SKM-1 treated with dmso at 0.1 percent for 144 hours (cell line): ENCODE measurements at regions not wholly inside any gene's neighbourhood (a gene's known extent, or its start where the extent isn't known, plus 50 kb on each side); places are given as distances from the start of the nearest gene placed in this dataset.

ENCODE experiments used
- DNase-seq: peaks from one replicate; lab custom pipeline; 2025; ENCODE audit not compliant: unreplicated experiment; lab: John Stamatoyannopoulos, UW

DNA sequence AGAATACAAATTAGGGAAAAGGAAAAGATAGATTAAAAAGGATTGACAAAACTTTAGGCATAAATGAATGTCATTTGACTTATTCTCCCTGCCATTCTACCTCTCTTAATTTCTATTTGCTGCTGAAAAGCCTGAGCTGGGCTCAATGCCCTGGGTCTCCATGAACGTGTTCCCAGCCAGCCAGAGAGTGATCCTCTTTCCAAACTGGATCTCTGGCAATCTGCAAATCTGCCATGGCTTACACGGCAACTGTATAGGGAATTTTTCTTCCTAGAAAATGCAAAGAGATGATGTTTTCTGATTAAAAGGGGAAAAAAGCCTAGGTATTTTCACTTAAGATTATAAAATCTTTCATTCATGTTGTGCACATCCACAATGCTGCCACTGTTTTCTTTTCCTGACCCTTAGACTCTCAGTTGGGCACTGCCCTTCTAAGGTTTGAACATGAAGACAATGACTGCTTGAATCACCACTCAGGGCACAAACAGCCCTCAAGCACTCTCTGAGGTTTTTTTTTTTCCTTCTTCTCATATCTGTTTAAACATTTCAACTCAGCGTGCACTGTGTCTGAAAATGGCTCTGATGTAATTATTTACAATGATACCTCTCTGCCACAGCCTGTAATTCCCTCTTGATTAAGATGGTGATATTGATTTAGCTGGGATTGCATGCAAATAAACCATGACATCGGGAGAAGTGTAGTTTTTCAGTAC, 60.3 kb downstream of the DACT1 start:
- no peak for DNase-seq

DNA sequence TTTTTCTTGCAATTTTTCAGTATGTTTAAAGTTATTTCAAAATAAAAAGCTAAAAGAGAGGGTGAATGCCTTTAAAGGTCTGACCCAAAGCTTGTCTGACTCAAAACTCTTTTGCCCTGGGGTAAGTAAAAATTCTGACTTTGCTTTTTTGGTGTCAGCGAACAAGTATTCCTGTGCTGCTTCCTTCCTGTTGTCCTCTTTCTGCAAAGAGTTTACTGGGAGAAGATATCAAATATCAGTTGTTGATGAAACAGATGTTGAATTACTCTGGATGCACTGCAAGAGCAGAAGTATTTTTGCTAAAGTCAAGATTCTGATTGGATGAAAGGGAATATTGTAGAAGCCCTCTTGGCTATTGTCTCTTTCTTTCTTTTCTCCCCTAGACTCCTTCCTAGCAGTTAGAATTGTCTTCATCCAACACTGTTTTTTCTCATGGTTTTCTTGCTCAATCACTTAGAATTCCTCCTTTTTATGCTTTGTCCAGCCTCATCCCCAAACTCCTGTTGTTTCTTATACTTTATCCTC, 62.0 kb downstream of the DACT1 start:
- no peak for DNase-seq

DNA sequence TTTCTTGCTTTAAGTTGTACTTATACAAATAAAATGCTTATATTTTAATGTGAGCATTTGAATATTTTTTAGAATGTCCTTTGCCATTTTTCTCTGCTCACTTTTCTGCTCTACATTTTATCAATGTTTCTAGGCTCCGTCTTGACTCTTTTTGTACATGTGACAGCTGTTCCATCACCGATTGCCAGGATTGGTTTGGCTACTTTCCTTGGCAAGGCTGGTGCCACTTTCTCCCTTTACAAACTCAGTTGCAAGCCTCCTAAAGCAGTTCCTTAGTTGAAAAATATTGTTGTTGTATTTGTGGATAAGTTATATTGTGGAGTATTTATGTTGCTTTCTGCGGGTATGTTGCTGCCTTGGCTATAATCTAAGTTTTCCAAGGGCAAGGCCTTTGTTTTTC, 63.4 kb downstream of the DACT1 start:
- no peak for DNase-seq

DNA sequence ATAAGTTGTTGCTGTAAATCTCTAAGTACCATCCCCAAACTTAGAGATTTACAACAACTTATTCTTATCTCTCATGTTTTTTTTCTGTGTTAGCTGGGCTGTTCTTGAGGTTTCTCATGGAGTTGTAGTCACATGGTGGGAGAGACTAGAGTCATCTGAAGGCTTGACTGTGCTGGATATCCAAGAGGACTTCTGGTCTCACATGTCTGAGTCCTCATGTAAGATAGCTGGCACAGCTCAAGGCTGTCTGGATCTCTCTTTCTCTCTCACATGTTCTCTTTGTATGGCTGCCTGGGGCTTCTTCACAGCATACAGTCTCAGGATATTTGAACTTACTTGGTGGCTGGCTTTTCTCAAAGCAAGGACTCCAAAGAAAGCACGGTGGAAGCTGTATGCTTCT, 63.8 kb downstream of the DACT1 start:
- no peak for DNase-seq

DNA sequence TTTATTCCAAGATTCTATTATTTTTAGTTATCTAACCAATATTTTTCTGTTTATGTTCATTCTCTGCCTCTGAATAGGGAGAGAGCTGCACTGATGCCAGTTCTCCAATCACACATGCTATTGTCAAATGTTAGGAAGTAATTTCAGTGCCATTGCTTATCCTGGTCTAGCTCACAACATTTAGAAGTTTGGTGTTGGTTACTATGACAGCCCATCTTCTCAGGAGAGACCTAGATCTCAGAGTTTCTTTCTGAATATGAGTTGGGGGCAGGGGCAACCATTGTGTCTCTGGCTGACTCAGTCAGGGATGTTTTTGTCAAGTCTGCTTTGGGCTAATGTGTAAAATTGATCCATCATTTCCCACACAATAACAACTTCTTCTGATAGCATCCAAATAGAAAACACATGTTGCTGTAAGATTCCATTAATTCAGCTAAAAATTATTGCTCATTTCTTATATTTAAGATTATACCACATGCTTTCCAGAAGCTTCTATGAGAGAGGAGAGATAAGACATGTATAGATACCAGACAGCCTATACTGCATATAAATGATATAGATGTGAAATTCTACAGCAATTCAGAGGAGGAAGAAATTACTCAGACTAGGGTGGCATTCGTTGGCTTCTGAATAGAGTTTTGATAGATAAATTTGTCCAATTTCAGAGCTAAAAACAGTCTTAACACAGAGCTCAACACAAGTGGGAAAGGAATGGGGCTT, 64.8 kb downstream of the DACT1 start:
- no peak for DNase-seq

DNA sequence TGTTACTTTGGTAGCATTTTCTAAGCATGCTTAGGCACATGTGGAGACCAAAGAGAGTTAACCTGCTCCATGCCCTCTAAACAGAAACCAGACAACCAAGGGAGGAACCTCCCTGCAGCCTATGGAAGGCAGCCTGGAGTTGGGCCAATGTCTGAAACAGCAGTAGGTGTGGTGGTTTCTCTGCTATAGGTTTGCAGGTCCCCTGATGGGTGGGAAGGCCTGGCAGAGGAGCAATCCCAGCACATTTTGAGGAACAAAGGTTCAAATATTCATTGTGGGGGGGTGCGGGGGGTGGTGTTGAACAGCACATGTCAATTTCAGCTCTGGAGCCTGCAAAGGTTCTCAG, 65.4 kb downstream of the DACT1 start:
- no peak for DNase-seq

GRCh38 chr14:58705066-58705465, 67.3 kb downstream of the DACT1 start:
- DNase-seq: no peak

GRCh38 chr14:58707949-58708348, 70.2 kb downstream of the DACT1 start:
- no peak for DNase-seq

GRCh38 chr14:58709949-58710348, 72.2 kb downstream of the DACT1 start:
- DNase-seq: no peak

- DNase-seq: no peak
These were observed 73.6 kb downstream of the DACT1 start for GRCh38 chr14:58711382-58711781.

GRCh38 chr14:58712357-58712756, 74.6 kb downstream of the DACT1 start:
- DNase-seq: no peak

DNA sequence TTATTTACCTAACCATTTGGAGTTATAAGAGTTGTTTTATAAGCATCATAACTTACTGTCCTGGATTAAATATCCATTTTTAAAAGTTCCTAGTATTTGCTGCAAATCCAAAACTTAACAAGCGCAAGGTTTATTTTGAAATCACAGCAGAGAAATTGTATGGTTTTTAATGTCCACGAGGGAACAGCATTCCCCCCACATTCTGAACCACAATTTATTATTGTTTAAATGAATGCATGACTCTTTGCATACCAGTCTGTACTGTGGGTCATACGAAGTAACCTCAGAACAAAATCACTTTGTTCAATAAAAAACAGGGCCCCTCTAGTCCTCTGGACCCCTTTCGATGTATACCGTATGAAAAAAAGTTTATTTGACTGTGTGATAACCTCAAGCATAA, 75.9 kb downstream of the DACT1 start:
- DNase-seq: no peak

DNA sequence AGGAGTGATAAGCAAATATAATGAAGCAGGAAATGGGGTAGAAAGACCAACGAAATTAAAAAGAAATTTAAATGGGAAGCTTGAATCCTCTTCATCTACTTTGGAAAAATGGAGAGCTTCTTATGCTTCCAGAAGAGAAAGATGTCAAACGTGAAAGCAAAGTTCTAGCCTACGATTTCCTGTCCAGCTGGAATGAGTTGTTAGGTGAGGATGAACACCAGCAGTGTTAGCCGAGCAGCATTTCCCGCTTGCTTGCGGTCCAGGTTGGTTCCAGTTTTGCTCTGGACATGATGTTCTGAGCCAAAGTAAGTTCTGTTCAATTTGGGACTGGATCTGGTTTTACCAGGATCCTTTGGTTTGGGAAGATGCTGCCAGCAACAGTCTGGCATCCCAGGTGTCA, 78.9 kb downstream of the DACT1 start:
- DNase-seq: no peak

DNA sequence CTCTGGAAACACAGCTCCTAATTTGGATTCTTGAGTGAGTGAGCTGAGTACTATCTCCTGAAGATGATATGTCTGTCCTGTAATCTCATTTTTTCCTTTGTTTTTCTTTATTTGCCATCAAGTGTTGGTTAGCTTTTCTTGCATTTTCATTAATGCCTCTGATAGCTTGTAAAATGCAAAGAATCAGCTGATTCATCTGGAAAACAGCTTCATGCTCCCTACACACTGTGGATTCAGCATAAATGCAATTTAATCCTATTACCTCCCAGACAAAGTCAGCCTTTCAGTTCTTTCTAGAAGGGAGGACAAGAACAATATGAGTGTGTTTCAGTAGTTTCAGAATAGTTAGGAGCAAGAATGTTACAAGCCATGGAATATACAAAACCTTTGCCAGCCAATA, 79.4 kb downstream of the DACT1 start:
- DNase-seq: no peak

GRCh38 chr14:58717813-58718212, 80.1 kb downstream of the DACT1 start:
- DNase-seq: no peak

DNA sequence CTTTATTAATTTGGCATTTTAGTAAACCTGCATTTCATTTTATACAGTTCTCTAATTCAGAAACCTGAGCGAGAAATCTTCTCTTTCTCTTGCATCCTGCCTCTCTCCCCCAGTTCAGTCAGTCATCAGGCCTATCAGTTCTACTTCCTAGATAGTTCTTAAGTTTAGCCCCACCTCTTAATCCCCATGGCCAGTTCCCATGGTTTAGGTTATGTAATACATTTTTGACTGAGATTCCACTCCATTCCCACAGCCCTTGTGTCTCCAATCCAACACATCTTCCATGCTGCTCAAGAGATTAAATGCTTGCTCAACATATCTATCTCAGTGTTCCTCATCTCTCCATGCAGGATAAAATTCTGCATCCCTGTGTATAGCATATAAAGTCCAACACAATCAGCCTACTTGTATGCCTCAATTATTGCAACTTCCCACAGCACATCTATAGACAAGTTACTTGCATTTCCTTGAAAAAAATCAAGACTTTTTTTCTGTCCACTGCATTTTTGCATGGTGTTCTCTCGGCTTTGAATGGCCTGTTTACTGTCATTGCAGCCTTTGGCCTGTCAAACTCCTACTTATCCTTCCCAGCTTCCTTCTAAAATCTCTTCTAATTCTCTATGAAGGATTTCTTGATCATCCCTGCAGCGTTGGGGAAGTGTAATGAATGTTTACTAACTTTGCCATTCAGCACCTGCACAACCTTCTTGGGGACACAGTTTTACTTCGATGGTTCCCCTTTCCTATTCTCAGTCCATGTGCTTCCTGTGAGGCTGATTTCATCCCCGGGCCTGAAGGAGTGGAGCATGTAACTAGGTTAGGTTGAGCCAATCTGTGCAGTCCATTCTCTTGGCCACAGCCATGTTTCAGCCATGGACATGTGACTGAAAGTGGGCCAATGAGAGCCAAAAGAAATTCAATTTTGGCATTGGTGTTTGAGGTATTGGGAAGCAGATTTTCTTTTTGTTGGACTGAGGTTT, 80.8 kb downstream of the DACT1 start:
- DNase-seq: no peak

GRCh38 chr14:58721723-58722122, 84.0 kb downstream of the DACT1 start:
- no peak for DNase-seq

- no peak for DNase-seq
These were observed 84.7 kb downstream of the DACT1 start for GRCh38 chr14:58722441-58722840.

- DNase-seq: no peak
These were observed 86.4 kb downstream of the DACT1 start for GRCh38 chr14:58724206-58724605.

- no peak for DNase-seq
These were observed 86.9 kb downstream of the DACT1 start for GRCh38 chr14:58724702-58725101.

DNA sequence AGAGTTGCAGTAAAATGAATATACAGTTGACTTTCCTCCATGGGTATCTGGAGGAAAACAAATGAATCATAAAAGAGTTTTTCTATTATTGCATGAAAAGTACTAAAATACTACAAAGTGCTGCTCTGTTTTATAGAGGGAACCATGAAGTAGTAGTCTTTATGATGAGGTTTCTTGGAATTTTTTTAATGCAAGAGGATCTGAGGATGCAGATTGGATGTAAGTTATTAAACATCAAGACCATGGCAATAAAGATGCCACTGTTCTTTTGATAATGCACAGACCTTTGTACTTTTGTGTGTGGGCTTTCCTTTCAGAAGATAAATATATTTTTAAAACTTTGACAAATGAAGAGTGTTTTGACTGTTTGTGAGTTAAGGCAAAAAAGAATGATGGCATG, 87.5 kb downstream of the DACT1 start:
- DNase-seq: no peak

DNA sequence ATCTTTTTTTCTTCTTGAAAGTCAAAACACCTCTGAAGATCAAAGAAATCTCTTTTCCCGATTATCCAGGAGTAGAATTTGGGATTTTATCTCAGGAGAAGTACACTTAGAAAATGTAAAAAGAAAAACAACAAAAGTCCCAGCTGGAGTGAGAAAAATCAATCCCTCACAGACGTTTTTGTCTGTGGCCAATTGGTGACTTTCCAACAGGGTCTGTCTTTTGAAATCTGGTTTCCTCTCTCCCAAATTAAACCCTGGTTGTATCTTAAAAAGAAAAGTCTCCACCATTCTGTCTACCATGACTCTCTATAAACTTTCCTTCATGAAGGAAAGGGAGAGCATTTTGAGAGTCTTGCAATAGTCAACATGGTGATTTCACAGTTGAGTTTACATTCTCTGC, 88.1 kb downstream of the DACT1 start:
- no peak for DNase-seq
